Esophagus squamous epithelium (tissue), 4 donors: ENCODE measurements at regions not wholly inside any gene's neighbourhood (a gene's known extent, or its start where the extent isn't known, plus 50 kb on each side); places are given as distances from the start of the nearest gene placed in this dataset.

ENCODE experiments used
- CTCF ChIP-seq, 6 experiments: fragments of 450-650 bp in 4 of 6; fragments of 200-600 bp in 2 of 6; sonication (generic) in 2 of 6; IDR thresholded peaks; one replicate each; pipeline ENCODE4 v1.5.1; 2016 to 2019; ENCODE audit warnings: antibody characterized with exemption in 6 of 6, mild to moderate bottlenecking in 4 of 6, moderate library complexity in 4 of 6
- POLR2A ChIP-seq, 4 donors: fragments of 450-650 bp; IDR thresholded peaks; one replicate each; pipeline ENCODE4 v1.6.1; 2017; ENCODE audit warnings: antibody characterized with exemption in 4 of 4, mild to moderate bottlenecking in 4 of 4, moderate library complexity in 3 of 4

GRCh38 chr12:124207617-124208016 is 87.3 kb upstream of the RFLNA start:
- TF ChIP-seq CTCF (IDR thresholded peaks at IDR 0.05) (no peak), POLR2A (IDR thresholded peaks at IDR 0.05) (no peak)
